ENCODE measurements at regions not wholly inside any gene's neighbourhood (a gene's known extent, or its start where the extent isn't known, plus 50 kb on each side); places are given as distances from the start of the nearest gene placed in this dataset.
"Not testable (repeated sequence)": the region's sequence is repeated elsewhere in the genome, so short reads cannot be mapped to it uniquely, and the experiment has no call there.

- no peak for DNase-seq (ENCODE audit: low read depth in 2 of 2)
Observed at GRCh38 chr1:213680677-213681325, 307.0 kb upstream of the PROX1 start.

- DNase-seq (ENCODE audit: low read depth in 2 of 2) = no peak
Observed at GRCh38 chr1:213681788-213682340, 305.9 kb upstream of the PROX1 start.

- DNase-seq (ENCODE audit: low read depth in 2 of 2) = no peak
Observed at GRCh38 chr1:213683529-213683928, 304.2 kb upstream of the PROX1 start.

- no peak for DNase-seq (ENCODE audit: low read depth in 2 of 2)
Observed at GRCh38 chr1:213684454-213684853, 303.3 kb upstream of the PROX1 start.

GRCh38 chr1:213685992-213686582 is 301.7 kb upstream of the PROX1 start:
- DNase-seq (ENCODE audit: low read depth in 2 of 2) = no peak

GRCh38 chr1:213686983-213687382 is 300.8 kb upstream of the PROX1 start:
- no peak for DNase-seq (ENCODE audit: low read depth in 2 of 2)

- no peak for DNase-seq (ENCODE audit: low read depth in 2 of 2)
Observed at GRCh38 chr1:213687832-213688231, 299.9 kb upstream of the PROX1 start.

GRCh38 chr1:213688655-213689054 is 299.1 kb upstream of the PROX1 start:
- no peak for DNase-seq (ENCODE audit: low read depth in 2 of 2)

GRCh38 chr1:213689260-213689659 is 298.5 kb upstream of the PROX1 start:
- DNase-seq (ENCODE audit: low read depth in 2 of 2) = no peak

GRCh38 chr1:213690341-213690917 is 297.3 kb upstream of the PROX1 start:
- DNase-seq (ENCODE audit: low read depth in 2 of 2) = no peak

- DNase-seq (ENCODE audit: low read depth in 2 of 2) = no peak
Observed at GRCh38 chr1:213692321-213692720, 295.5 kb upstream of the PROX1 start.

- no peak for DNase-seq (ENCODE audit: low read depth in 2 of 2)
Observed at GRCh38 chr1:213693864-213694263, 293.9 kb upstream of the PROX1 start.

- DNase-seq (ENCODE audit: low read depth in 2 of 2) = no peak
Observed at GRCh38 chr1:213697192-213697802, 290.5 kb upstream of the PROX1 start.

GRCh38 chr1:213698092-213698702 is 289.6 kb upstream of the PROX1 start:
- no peak for DNase-seq (ENCODE audit: low read depth in 2 of 2)

GRCh38 chr1:213702703-213703102 is 285.1 kb upstream of the PROX1 start:
- DNase-seq (ENCODE audit: low read depth in 2 of 2) = no peak

GRCh38 chr1:213704941-213705340 is 282.8 kb upstream of the PROX1 start:
- DNase-seq (ENCODE audit: low read depth in 2 of 2) = no peak

GRCh38 chr1:213711833-213712490 is 275.8 kb upstream of the PROX1 start:
- DNase-seq (ENCODE audit: low read depth in 2 of 2) = not testable (repeated sequence)

- DNase-seq (ENCODE audit: low read depth in 2 of 2) = no peak
Observed at GRCh38 chr1:213714645-213715044, 273.1 kb upstream of the PROX1 start.

- DNase-seq (ENCODE audit: low read depth in 2 of 2) = no peak
Observed at GRCh38 chr1:213715182-213715581, 272.6 kb upstream of the PROX1 start.

GRCh38 chr1:213719462-213719861 is 268.3 kb upstream of the PROX1 start:
- DNase-seq (ENCODE audit: low read depth in 2 of 2) = no peak

GRCh38 chr1:213720032-213720431 is 267.7 kb upstream of the PROX1 start:
- no peak for DNase-seq (ENCODE audit: low read depth in 2 of 2)

- DNase-seq (ENCODE audit: low read depth in 2 of 2) = no peak
Observed at GRCh38 chr1:213723187-213723586, 264.6 kb upstream of the PROX1 start.

Measured in stimulated activated CD4-positive, alpha-beta T cell treated with anti-CD3 and anti-CD28 coated beads, Interleukin-4, amount 100 ng/mL, for 48 hours (primary cell).